NCI-H1417 (cell line): ENCODE measurements at regions not wholly inside any gene's neighbourhood (a gene's known extent, or its start where the extent isn't known, plus 50 kb on each side); places are given as distances from the start of the nearest gene placed in this dataset.

Source experiments
- DNase-seq, 3 experiments: peaks; one replicate each; lab custom pipeline; 2025; lab: John Stamatoyannopoulos, UW

GRCh38 chr20:21577551-21577950 lies 63.7 kb upstream of the NKX2-2 start:
- no peak for DNase-seq

- no peak for DNase-seq
Measured at GRCh38 chr20:21575981-21576740, 62.3 kb upstream of the NKX2-2 start.

GRCh38 chr20:21575167-21575566 lies 61.3 kb upstream of the NKX2-2 start:
- DNase-seq = no peak

GRCh38 chr20:21574443-21574842 lies 60.6 kb upstream of the NKX2-2 start:
- DNase-seq = no peak

GRCh38 chr20:21573259-21573658 lies 59.4 kb upstream of the NKX2-2 start:
- DNase-seq = no peak

- peak in 2 of 3 experiments; percentile 39 to 71 for DNase-seq
Measured at GRCh38 chr20:21571841-21572690, 58.2 kb upstream of the NKX2-2 start.

GRCh38 chr20:21570285-21570992 lies 56.6 kb upstream of the NKX2-2 start:
- no peak for DNase-seq

- no peak for DNase-seq
Measured at GRCh38 chr20:21569586-21569985, 55.7 kb upstream of the NKX2-2 start.

GRCh38 chr20:21564127-21564773 lies 50.4 kb upstream of the NKX2-2 start:
- no peak for DNase-seq
